H9 (cell line): ENCODE measurements at regions not wholly inside any gene's neighbourhood (a gene's known extent, or its start where the extent isn't known, plus 50 kb on each side); places are given as distances from the start of the nearest gene placed in this dataset.
A peak's percentile ranks its signal among the peaks of the same experiment; 100 is the strongest.

Experiments used
- DNase-seq: peaks from one replicate; pipeline ENCODE4 v3.0.0-alpha.2; 2017
- H2AFZ ChIP-seq: one replicate; pipeline ENCODE4 v1.6.1; 2013; ENCODE audit warnings: mild to moderate bottlenecking, low read length, control low read depth, moderate library complexity
- H2AK5ac ChIP-seq: 2 replicates; pipeline ENCODE4 v1.6.1; 2013; ENCODE audit warnings: low read length, control low read depth, mixed read lengths; ENCODE audit not compliant: insufficient read length
- H2BK120ac ChIP-seq: one replicate; pipeline ENCODE4 v1.6.1; 2013; ENCODE audit warnings: low read depth, mild to moderate bottlenecking, low read length, control low read depth, inconsistent platforms; ENCODE audit not compliant: poor library complexity, severe bottlenecking
- H2BK12ac ChIP-seq: 2 replicates; pipeline ENCODE4 v1.6.1; 2013; ENCODE audit warnings: low read length, control low read depth, mixed read lengths, low read depth; ENCODE audit not compliant: insufficient read length
- H2BK15ac ChIP-seq: 2 replicates; pipeline ENCODE4 v1.6.1; 2013; ENCODE audit warnings: low read depth, low read length, control low read depth
- H2BK20ac ChIP-seq: one replicate; pipeline ENCODE4 v1.6.1; 2013; ENCODE audit warnings: low read depth, mild to moderate bottlenecking, low read length, control low read depth, inconsistent platforms; ENCODE audit not compliant: poor library complexity, severe bottlenecking
- H2BK5ac ChIP-seq: 2 replicates; pipeline ENCODE4 v1.6.1; 2013; ENCODE audit warnings: low read length, control low read depth, mixed read lengths; ENCODE audit not compliant: insufficient read length
- H3K14ac ChIP-seq: 2 replicates; pipeline ENCODE4 v1.6.1; 2013; ENCODE audit warnings: low read length, control low read depth; ENCODE audit not compliant: insufficient read depth
- H3K18ac ChIP-seq: 2 replicates; pipeline ENCODE4 v1.6.1; 2013; ENCODE audit warnings: low read depth, mild to moderate bottlenecking, mixed read lengths, low read length, control low read depth; ENCODE audit not compliant: insufficient read length
- H3K23ac ChIP-seq: 2 replicates; pipeline ENCODE4 v1.6.1; 2013; ENCODE audit warnings: low read length, control low read depth, mixed read lengths, low read depth; ENCODE audit not compliant: insufficient read length
- H3K23me2 ChIP-seq: 2 replicates; pipeline ENCODE4 v1.6.1; 2013; ENCODE audit warnings: low read depth, mild to moderate bottlenecking, mixed read lengths, low read length, control low read depth; ENCODE audit not compliant: insufficient read length, poor library complexity, severe bottlenecking
- H3K27ac ChIP-seq: 2 replicates; pipeline ENCODE4 v1.5.1; 2013; ENCODE audit warnings: low read length, control low read depth, mixed read lengths, low read depth; ENCODE audit not compliant: insufficient read length
- H3K27me3 ChIP-seq: 2 replicates; pipeline ENCODE4 v1.6.1; 2013; ENCODE audit warnings: low read length, control low read depth, inconsistent platforms; ENCODE audit not compliant: insufficient read depth
- H3K4ac ChIP-seq: 2 replicates; pipeline ENCODE4 v1.6.1; 2013; ENCODE audit warnings: low read depth, mild to moderate bottlenecking, control low read depth, inconsistent platforms, low read length, moderate library complexity
- H3K4me1 ChIP-seq: 2 replicates; pipeline ENCODE4 v1.6.1; 2013; ENCODE audit warnings: low read length, control low read depth, inconsistent platforms; ENCODE audit not compliant: insufficient read depth
- H3K4me2 ChIP-seq: 2 replicates; pipeline ENCODE4 v1.6.1; 2013; ENCODE audit warnings: low read length, control low read depth, mixed read lengths; ENCODE audit not compliant: insufficient read length, insufficient read depth
- H3K56ac ChIP-seq: 2 replicates; pipeline ENCODE4 v1.6.1; 2013; ENCODE audit warnings: low read depth, mild to moderate bottlenecking, mixed read lengths, low read length, control low read depth; ENCODE audit not compliant: insufficient read length
- H3K79me1 ChIP-seq: 2 replicates; pipeline ENCODE4 v1.6.1; 2013; ENCODE audit warnings: low read depth, mild to moderate bottlenecking, moderate library complexity, low read length, control low read depth, inconsistent platforms; ENCODE audit not compliant: insufficient read depth, poor library complexity, severe bottlenecking
- H3K79me2 ChIP-seq: 2 replicates; pipeline ENCODE4 v1.6.1; 2013; ENCODE audit warnings: low read length, control low read depth, inconsistent platforms; ENCODE audit not compliant: insufficient read depth
- H3K9ac ChIP-seq: 2 replicates; pipeline ENCODE4 v1.6.1; 2013; ENCODE audit warnings: low read length, control low read depth, mixed read lengths; ENCODE audit not compliant: insufficient read length; ENCODE audit errors: extremely low read depth
- H3K9me3 ChIP-seq: one replicate; pipeline ENCODE4 v1.6.1; 2013; ENCODE audit warnings: low read depth, low read length, inconsistent platforms; ENCODE audit not compliant: control insufficient read depth
- H3T11ph ChIP-seq: one replicate; pipeline ENCODE4 v1.6.1; 2013; ENCODE audit warnings: mild to moderate bottlenecking, low read length, control low read depth, inconsistent platforms
- H4K20me1 ChIP-seq: one replicate; pipeline ENCODE4 v1.6.1; 2013; ENCODE audit not compliant: control insufficient read depth, insufficient read length, insufficient read depth
- H4K5ac ChIP-seq: 2 replicates; pipeline ENCODE4 v1.6.1; 2013; ENCODE audit warnings: low read depth, mild to moderate bottlenecking, mixed read lengths, low read length, control low read depth; ENCODE audit not compliant: insufficient read length
- H4K8ac ChIP-seq: replicated peaks from 2 replicates; pipeline ENCODE4 v1.6.1; 2013; ENCODE audit warnings: low read length, control low read depth, mixed read lengths, low read depth; ENCODE audit not compliant: insufficient read length
- H4K91ac ChIP-seq: 2 replicates; pipeline ENCODE4 v1.6.1; 2013; ENCODE audit warnings: low read depth, mild to moderate bottlenecking, moderate library complexity, mixed read lengths, low read length, control low read depth; ENCODE audit not compliant: insufficient read length
- H3K27ac Mint-ChIP-seq, 3 experiments: 2 replicates in 2 of 3; 3 replicates in 1 of 3; pipeline ENCODE4 v1.8.0; 2020 to 2021; ENCODE audit warnings: mixed read lengths in 3 of 3, mild to moderate bottlenecking in 1 of 3, moderate library complexity in 1 of 3
- H3K27me3 Mint-ChIP-seq: 2 replicates; pipeline ENCODE4 v1.8.0; 2021; ENCODE audit warnings: low read depth, mild to moderate bottlenecking, moderate library complexity, mixed read lengths
- H3K36me3 Mint-ChIP-seq, 3 experiments: 2 replicates in 2 of 3; 3 replicates in 1 of 3; pipeline ENCODE4 v1.8.0; 2020 to 2021; ENCODE audit warnings: low read depth in 3 of 3, mixed read lengths in 3 of 3; ENCODE audit not compliant: insufficient read depth in 1 of 3
- H3K4me1 Mint-ChIP-seq, 2 experiments: 2 replicates each; pipeline ENCODE4 v1.8.0; 2020; ENCODE audit warnings: mixed read lengths in 2 of 2
- H3K4me3 Mint-ChIP-seq, 2 experiments: 2 replicates in 1 of 2; 3 replicates in 1 of 2; pipeline ENCODE4 v1.8.0; 2020 to 2021; ENCODE audit warnings: mild to moderate bottlenecking in 2 of 2, mixed read lengths in 2 of 2, moderate library complexity in 1 of 2
- H3K9me3 Mint-ChIP-seq, 2 experiments: 2 replicates in 1 of 2; 3 replicates in 1 of 2; pipeline ENCODE4 v1.8.0; 2020; ENCODE audit warnings: mild to moderate bottlenecking in 2 of 2, mixed read lengths in 2 of 2, moderate library complexity in 1 of 2
- WGBS: extraction: QIAGEN DNeasy Blood & Tissue Kit; methylation state at CpG from one replicate; pipeline ENCODE4 v1.1.7; 2013; ENCODE audit warnings: missing lambda C conversion rate, low lambda C conversion rate, mixed read lengths; ENCODE audit not compliant: insufficient read length; ENCODE audit errors: extremely low coverage; 5-methylcytosine and 5-hydroxymethylcytosine counted together
- TF ChIP-seq, protein P1 (sequence below): fragments of 200-600 bp; sonication (generic); conservative IDR thresholded peaks from 3 replicates; pipeline ENCODE4 v1.8.0; 2021; ENCODE audit warnings: antibody characterized with exemption, mild to moderate bottlenecking

- Histone ChIP-seq H3T11ph (no peak overlapping the region), H3K9me3 (no peaks in the 10 kb centered on the region), H3K79me2 (no peaks in the 10 kb centered on the region), H3K14ac (0 out of 2 replicates have a peak overlapping the region, but pooled peaks have one; percentile 69), H4K8ac (no peak overlapping the region), H4K91ac (no peak overlapping the region), H2AFZ (no peak overlapping the region), H3K18ac (no peak overlapping the region), H3K23ac (no peak overlapping the region), H2BK5ac (no peak overlapping the region), H3K27me3 (no peaks in the 10 kb centered on the region), H3K4me1 (peaks cover 6% of the 10 kb centered on the region), H3K27ac (no peak overlapping the region), H2AK5ac (no peak overlapping the region), H2BK12ac (no peak overlapping the region), H2BK120ac (no peak overlapping the region), H2BK15ac (no peak overlapping the region), H3K4me2 (no peak overlapping the region), H3K56ac (no peak overlapping the region), H2BK20ac (no peak overlapping the region), H3K9ac (no peak overlapping the region), H3K23me2 (no peaks in the 10 kb centered on the region), H3K79me1 (no peaks in the 10 kb centered on the region), H4K5ac (no peak overlapping the region), H4K20me1 (no peaks in the 10 kb centered on the region), H3K4ac (no peak overlapping the region)
- Mint-ChIP-seq H3K27me3 (no peaks in the 10 kb centered on the region; the same call in 1 of the 2 replicates), H3K4me3 (no peak overlapping the region), H3K4me1 (peaks cover 33 to 36% of the 10 kb centered on the region in 2 experiments), H3K27ac (no peak overlapping the region), H3K36me3 (no peaks in the 10 kb centered on the region; a peak in 2 of 7 replicates), H3K9me3 (peaks cover 0 to 3% of the 10 kb centered on the region in 2 experiments; a peak in 3 of 5 replicates)
- no CpG with 5 or more reads among the region's 6 CpGs for WGBS
- no peak for DNase-seq
- TF ChIP-seq, protein P1, sequence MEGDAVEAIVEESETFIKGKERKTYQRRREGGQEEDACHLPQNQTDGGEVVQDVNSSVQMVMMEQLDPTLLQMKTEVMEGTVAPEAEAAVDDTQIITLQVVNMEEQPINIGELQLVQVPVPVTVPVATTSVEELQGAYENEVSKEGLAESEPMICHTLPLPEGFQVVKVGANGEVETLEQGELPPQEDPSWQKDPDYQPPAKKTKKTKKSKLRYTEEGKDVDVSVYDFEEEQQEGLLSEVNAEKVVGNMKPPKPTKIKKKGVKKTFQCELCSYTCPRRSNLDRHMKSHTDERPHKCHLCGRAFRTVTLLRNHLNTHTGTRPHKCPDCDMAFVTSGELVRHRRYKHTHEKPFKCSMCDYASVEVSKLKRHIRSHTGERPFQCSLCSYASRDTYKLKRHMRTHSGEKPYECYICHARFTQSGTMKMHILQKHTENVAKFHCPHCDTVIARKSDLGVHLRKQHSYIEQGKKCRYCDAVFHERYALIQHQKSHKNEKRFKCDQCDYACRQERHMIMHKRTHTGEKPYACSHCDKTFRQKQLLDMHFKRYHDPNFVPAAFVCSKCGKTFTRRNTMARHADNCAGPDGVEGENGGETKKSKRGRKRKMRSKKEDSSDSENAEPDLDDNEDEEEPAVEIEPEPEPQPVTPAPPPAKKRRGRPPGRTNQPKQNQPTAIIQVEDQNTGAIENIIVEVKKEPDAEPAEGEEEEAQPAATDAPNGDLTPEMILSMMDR: no peak
These were observed 241.5 kb downstream of the GXYLT1 start for GRCh38 chr12:41903014-41903708.
